Loucy (cell line): ENCODE measurements at regions not wholly inside any gene's neighbourhood (a gene's known extent, or its start where the extent isn't known, plus 50 kb on each side); places are given as distances from the start of the nearest gene placed in this dataset.

Experiments used
- H2AFZ ChIP-seq: fragments of 200-600 bp; sonication (generic); 2 replicates; pipeline ENCODE4 v1.6.0; 2016; ENCODE audit warnings: antibody characterized with exemption, mild to moderate bottlenecking, low read length, moderate library complexity
- H3F3A ChIP-seq: fragments of 200-600 bp; 2 replicates; pipeline ENCODE4 v1.6.0; 2016; ENCODE audit warnings: antibody characterized with exemption, low read depth, mild to moderate bottlenecking
- H3K27me3 ChIP-seq: fragments of 200-600 bp; sonication (generic); 2 replicates; pipeline ENCODE4 v1.6.1; 2014; ENCODE audit warnings: low read length, mild to moderate bottlenecking; ENCODE audit not compliant: insufficient read depth, poor library complexity, severe bottlenecking
- H3K36me3 ChIP-seq: fragments of 200-600 bp; sonication (generic); 2 replicates; pipeline ENCODE4 v1.6.1; 2016; ENCODE audit warnings: low read length; ENCODE audit not compliant: insufficient read depth
- H3K4me1 ChIP-seq: fragments of 200-600 bp; sonication (generic); 2 replicates; pipeline ENCODE4 v1.5.1; 2014; ENCODE audit warnings: low read length, mild to moderate bottlenecking; ENCODE audit not compliant: insufficient read depth, poor library complexity, severe bottlenecking
- H3K4me2 ChIP-seq: fragments of 200-600 bp; sonication (generic); 2 replicates; pipeline ENCODE4 v1.6.0; 2014; ENCODE audit warnings: antibody characterized with exemption, low read length, low read depth, mild to moderate bottlenecking; ENCODE audit not compliant: poor library complexity, severe bottlenecking
- H3K4me3 ChIP-seq: fragments of 200-600 bp; sonication (generic); 2 replicates; pipeline ENCODE4 v1.5.1; 2014; ENCODE audit warnings: low read length, mild to moderate bottlenecking, mixed read lengths; ENCODE audit not compliant: poor library complexity, severe bottlenecking
- H3K79me2 ChIP-seq: fragments of 200-600 bp; sonication (generic); 2 replicates; pipeline ENCODE4 v1.6.1; 2014; ENCODE audit warnings: low read length; ENCODE audit not compliant: insufficient read depth
- H3K9ac ChIP-seq: fragments of 200-600 bp; sonication (generic); 2 replicates; pipeline ENCODE4 v1.6.0; 2014; ENCODE audit warnings: mild to moderate bottlenecking, low read depth, low read length, moderate library complexity; ENCODE audit not compliant: poor library complexity, severe bottlenecking
- H3K9me2 ChIP-seq: fragments of 200-600 bp; sonication (generic); replicated peaks from 2 replicates; pipeline ENCODE4 v1.6.1; 2016; ENCODE audit warnings: low read depth, low read length, mixed read lengths
- H3K9me3 ChIP-seq: fragments of 200-600 bp; sonication (generic); 2 replicates; pipeline ENCODE4 v1.6.1; 2014; ENCODE audit warnings: mild to moderate bottlenecking, antibody characterized with exemption, low read length, low read depth; ENCODE audit not compliant: insufficient read depth
- H4K20me1 ChIP-seq: fragments of 200-600 bp; sonication (generic); 2 replicates; pipeline ENCODE4 v1.6.0; 2014; ENCODE audit warnings: antibody characterized with exemption, low read length, mild to moderate bottlenecking; ENCODE audit not compliant: insufficient read depth, poor library complexity, severe bottlenecking
- CTCF ChIP-seq: fragments of 200-600 bp; sonication (generic); conservative IDR thresholded peaks from 2 replicates; pipeline ENCODE4 v1.5.1; 2014; ENCODE audit warnings: mild to moderate bottlenecking, antibody characterized with exemption, low read length
- EZH2phosphoT487 ChIP-seq: fragments of 200-600 bp; IDR thresholded peaks from 2 replicates; pipeline ENCODE4 v1.6.1; 2018; ENCODE audit warnings: antibody characterized with exemption, mild to moderate bottlenecking, moderate library complexity, borderline replicate concordance

- TF ChIP-seq EZH2phosphoT487 (no peak), CTCF (no peak)
- no peaks in the 10 kb centered on the region for H4K20me1 ChIP-seq
- no peaks in the 10 kb centered on the region for H3F3A ChIP-seq
- no peaks in the 10 kb centered on the region for H3K79me2 ChIP-seq
- no peak overlapping the region for H3K4me3 ChIP-seq
- H3K27me3 ChIP-seq, result no peaks in the 10 kb centered on the region
- H3K4me2 ChIP-seq, result no peak overlapping the region
- peaks cover 4% of the 10 kb centered on the region; the same call in 1 of the 2 replicates for H3K9me3 ChIP-seq
- no peak overlapping the region for H3K9ac ChIP-seq
- no peaks in the 10 kb centered on the region for H3K36me3 ChIP-seq
- no peak overlapping the region for H2AFZ ChIP-seq
- no peaks in the 10 kb centered on the region for H3K4me1 ChIP-seq
- no peaks in the 10 kb centered on the region for H3K9me2 ChIP-seq
Measured at GRCh38 chr2:60271131-60271530, 282.3 kb downstream of the BCL11A start.

- no peak overlapping the region for H2AFZ ChIP-seq
- no peak overlapping the region for H3K9ac ChIP-seq
- H3K4me1 ChIP-seq, result no peaks in the 10 kb centered on the region
- TF ChIP-seq EZH2phosphoT487, result no peak
- no peak for TF ChIP-seq CTCF
- H3K36me3 ChIP-seq, result no peaks in the 10 kb centered on the region
- no peaks in the 10 kb centered on the region for H3K27me3 ChIP-seq
- H4K20me1 ChIP-seq, result no peaks in the 10 kb centered on the region
- no peaks in the 10 kb centered on the region for H3F3A ChIP-seq
- no peaks in the 10 kb centered on the region for H3K9me3 ChIP-seq
- no peaks in the 10 kb centered on the region for H3K79me2 ChIP-seq
- no peak overlapping the region for H3K4me3 ChIP-seq
- no peak overlapping the region for H3K4me2 ChIP-seq
- no peaks in the 10 kb centered on the region for H3K9me2 ChIP-seq
Measured at GRCh38 chr2:60268661-60269060, 284.8 kb downstream of the BCL11A start.

GRCh38 chr2:60268032-60268431, 285.4 kb downstream of the BCL11A start:
- H3K79me2 ChIP-seq, result no peaks in the 10 kb centered on the region
- H3K27me3 ChIP-seq, result no peaks in the 10 kb centered on the region
- no peak overlapping the region for H3K4me2 ChIP-seq
- no peaks in the 10 kb centered on the region for H4K20me1 ChIP-seq
- H3K4me3 ChIP-seq, result no peak overlapping the region
- TF ChIP-seq CTCF (no peak), EZH2phosphoT487 (no peak)
- H3K9me2 ChIP-seq, result no peaks in the 10 kb centered on the region
- no peak overlapping the region for H3K9ac ChIP-seq
- no peaks in the 10 kb centered on the region for H3K9me3 ChIP-seq
- no peak overlapping the region for H2AFZ ChIP-seq
- H3K36me3 ChIP-seq, result no peaks in the 10 kb centered on the region
- H3F3A ChIP-seq, result no peaks in the 10 kb centered on the region
- no peaks in the 10 kb centered on the region for H3K4me1 ChIP-seq
